Activated naive CD4-positive, alpha-beta T cell treated with Interleukin-2 at 50 U/mL for 16 hours (primary cell): ENCODE measurements at regions not wholly inside any gene's neighbourhood (a gene's known extent, or its start where the extent isn't known, plus 50 kb on each side); places are given as distances from the start of the nearest gene placed in this dataset.
"Not testable (repeated sequence)": the region's sequence is repeated elsewhere in the genome, so short reads cannot be mapped to it uniquely, and the experiment has no call there.

ENCODE experiments used
- DNase-seq: peaks from one replicate; pipeline ENCODE4 v3.0.0-alpha.2; 2020

GRCh38 chr6:134419716-134420115 lies 101.8 kb upstream of the SGK1 start:
- no peak for DNase-seq

GRCh38 chr6:134416418-134417154 lies 98.7 kb upstream of the SGK1 start:
- no peak for DNase-seq

- no peak for DNase-seq
These were observed 97.7 kb upstream of the SGK1 start for GRCh38 chr6:134415656-134416055.

GRCh38 chr6:134415194-134415593 lies 97.3 kb upstream of the SGK1 start:
- no peak for DNase-seq

- DNase-seq, result no peak
These were observed 96.9 kb upstream of the SGK1 start for GRCh38 chr6:134414793-134415192.

GRCh38 chr6:134413241-134413643 lies 95.3 kb upstream of the SGK1 start:
- DNase-seq, result no peak

- DNase-seq, result no peak
These were observed 92.6 kb upstream of the SGK1 start for GRCh38 chr6:134410541-134410940.

- no peak for DNase-seq
These were observed 89.9 kb upstream of the SGK1 start for GRCh38 chr6:134407791-134408190.

- no peak for DNase-seq
These were observed 88.4 kb upstream of the SGK1 start for GRCh38 chr6:134406311-134406710.

GRCh38 chr6:134405386-134406087 lies 87.6 kb upstream of the SGK1 start:
- DNase-seq, result no peak

- DNase-seq, result not testable (repeated sequence)
These were observed 85.4 kb upstream of the SGK1 start for GRCh38 chr6:134403312-134403711.

- peak; percentile 41 for DNase-seq
These were observed 84.6 kb upstream of the SGK1 start for GRCh38 chr6:134402372-134402984.

GRCh38 chr6:134400941-134401340 lies 83.0 kb upstream of the SGK1 start:
- DNase-seq, result no peak

- DNase-seq, result peak; percentile 23
These were observed 80.5 kb upstream of the SGK1 start for GRCh38 chr6:134398453-134398852.

- no peak for DNase-seq
These were observed 79.8 kb upstream of the SGK1 start for GRCh38 chr6:134397676-134398075.

GRCh38 chr6:134394905-134395304 lies 77.0 kb upstream of the SGK1 start:
- DNase-seq, result no peak

GRCh38 chr6:134394208-134394607 lies 76.3 kb upstream of the SGK1 start:
- DNase-seq, result no peak

GRCh38 chr6:134391205-134391604 lies 73.3 kb upstream of the SGK1 start:
- no peak for DNase-seq

- DNase-seq, result no peak
These were observed 71.7 kb upstream of the SGK1 start for GRCh38 chr6:134389658-134390057.

- no peak for DNase-seq
These were observed 71.2 kb upstream of the SGK1 start for GRCh38 chr6:134389129-134389528.

GRCh38 chr6:134386482-134386881 lies 68.6 kb upstream of the SGK1 start:
- DNase-seq, result not testable (repeated sequence)

GRCh38 chr6:134381959-134382358 lies 64.0 kb upstream of the SGK1 start:
- no peak for DNase-seq

GRCh38 chr6:134379599-134379998 lies 61.7 kb upstream of the SGK1 start:
- DNase-seq, result no peak

- peak; percentile 49 for DNase-seq
These were observed 61.2 kb upstream of the SGK1 start for GRCh38 chr6:134379076-134379475.
